NCI-H1930 (cell line): ENCODE measurements at regions not wholly inside any gene's neighbourhood (a gene's known extent, or its start where the extent isn't known, plus 50 kb on each side); places are given as distances from the start of the nearest gene placed in this dataset.

Source experiments
- DNase-seq, 2 experiments: peaks; one replicate each; lab custom pipeline; 2025; lab: John Stamatoyannopoulos, UW

GRCh38 chr4:65917486-65917885, 247.2 kb upstream of the EPHA5 start:
- no peak for DNase-seq

GRCh38 chr4:65911720-65912119, 241.4 kb upstream of the EPHA5 start:
- no peak for DNase-seq

GRCh38 chr4:65893957-65894755, 223.9 kb upstream of the EPHA5 start:
- DNase-seq = no peak

GRCh38 chr4:65893271-65893670, 223.0 kb upstream of the EPHA5 start:
- DNase-seq = no peak

- no peak for DNase-seq
Observed at GRCh38 chr4:65880594-65880993, 210.3 kb upstream of the EPHA5 start.

GRCh38 chr4:65868096-65868824, 198.0 kb upstream of the EPHA5 start:
- no peak for DNase-seq

- no peak for DNase-seq
Observed at GRCh38 chr4:65865489-65865888, 195.2 kb upstream of the EPHA5 start.

GRCh38 chr4:65861993-65862392, 191.7 kb upstream of the EPHA5 start:
- DNase-seq = no peak

GRCh38 chr4:65845199-65845773, 175.0 kb upstream of the EPHA5 start:
- peak; percentile 14 to 32 for DNase-seq

- DNase-seq = no peak
Observed at GRCh38 chr4:65839164-65839931, 169.1 kb upstream of the EPHA5 start.

GRCh38 chr4:65834707-65835106, 164.4 kb upstream of the EPHA5 start:
- no peak for DNase-seq

GRCh38 chr4:65831828-65832227, 161.5 kb upstream of the EPHA5 start:
- DNase-seq = no peak

- DNase-seq = no peak
Observed at GRCh38 chr4:65825116-65825753, 154.9 kb upstream of the EPHA5 start.

GRCh38 chr4:65819192-65819591, 148.9 kb upstream of the EPHA5 start:
- DNase-seq = no peak

GRCh38 chr4:65805936-65806335, 135.6 kb upstream of the EPHA5 start:
- no peak for DNase-seq

GRCh38 chr4:65799513-65799912, 129.2 kb upstream of the EPHA5 start:
- no peak for DNase-seq

- DNase-seq = no peak
Observed at GRCh38 chr4:65798498-65799127, 128.3 kb upstream of the EPHA5 start.

GRCh38 chr4:65791812-65792308, 121.6 kb upstream of the EPHA5 start:
- no peak for DNase-seq

GRCh38 chr4:65791111-65791811, 121.0 kb upstream of the EPHA5 start:
- no peak for DNase-seq

GRCh38 chr4:65789805-65790204, 119.5 kb upstream of the EPHA5 start:
- DNase-seq = no peak

- no peak for DNase-seq
Observed at GRCh38 chr4:65789341-65789740, 119.1 kb upstream of the EPHA5 start.
